ENCODE measurements at regions not wholly inside any gene's neighbourhood (a gene's known extent, or its start where the extent isn't known, plus 50 kb on each side); places are given as distances from the start of the nearest gene placed in this dataset.

DNA sequence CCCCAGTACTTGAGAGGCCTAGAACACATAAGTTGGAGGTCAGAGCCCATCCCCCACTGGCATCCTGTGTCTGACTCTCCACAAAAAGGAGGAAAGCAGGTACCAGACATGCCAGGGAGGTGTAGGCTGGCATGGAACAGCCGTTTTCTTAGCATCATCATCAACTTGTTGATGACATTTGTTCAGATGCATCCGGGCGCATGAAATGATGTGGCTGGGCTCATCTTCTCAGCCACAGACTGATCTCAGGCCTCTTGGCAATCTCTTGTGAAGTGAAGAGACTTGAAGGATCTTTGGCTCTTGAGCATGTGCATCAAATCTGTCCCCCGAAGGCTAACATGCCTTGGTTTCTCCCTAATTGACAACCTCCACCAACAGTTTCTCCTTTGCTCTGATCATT lies 243.3 kb downstream of the TSN start:
- no peak for DNase-seq (ENCODE audit: low spot score)

GRCh38 chr2:121999264-121999663 lies 243.8 kb downstream of the TSN start:
- intact Hi-C loops (cut with DNase I): no loop called here
- DNase-seq (ENCODE audit: low spot score): no peak

More for the DNA sequence above, 243.3 kb downstream of the TSN start:
- intact Hi-C loops (cut with DNase I): no loop called here

- no peak for DNase-seq (ENCODE audit: low spot score)
- intact Hi-C loops (cut with DNase I): no loop called here
Measured at GRCh38 chr2:122000556-122001340, 245.3 kb downstream of the TSN start.

- intact Hi-C loops (cut with DNase I): no loop called here
- DNase-seq (ENCODE audit: low spot score): no peak
Measured at GRCh38 chr2:122001441-122001874, 246.0 kb downstream of the TSN start.

GRCh38 chr2:122003196-122003940 lies 247.9 kb downstream of the TSN start:
- intact Hi-C loops (cut with DNase I): no loop called here
- no peak for DNase-seq (ENCODE audit: low spot score)

- intact Hi-C loops (cut with DNase I): no loop called here
- DNase-seq (ENCODE audit: low spot score): no peak
Measured at GRCh38 chr2:122007126-122007525, 251.7 kb downstream of the TSN start.

- no peak for DNase-seq (ENCODE audit: low spot score)
- intact Hi-C loops (cut with DNase I): no loop called here
Measured at GRCh38 chr2:122007577-122007976, 252.1 kb downstream of the TSN start.

- DNase-seq (ENCODE audit: low spot score): no peak
- intact Hi-C loops (cut with DNase I): loop anchor here in 1 of 2 donors (2.0 kb wide), 1 partner anchor 45 kb away; no protein-coding TSS in a partner anchor
Measured at GRCh38 chr2:122009561-122009960, 254.1 kb downstream of the TSN start.

DNA sequence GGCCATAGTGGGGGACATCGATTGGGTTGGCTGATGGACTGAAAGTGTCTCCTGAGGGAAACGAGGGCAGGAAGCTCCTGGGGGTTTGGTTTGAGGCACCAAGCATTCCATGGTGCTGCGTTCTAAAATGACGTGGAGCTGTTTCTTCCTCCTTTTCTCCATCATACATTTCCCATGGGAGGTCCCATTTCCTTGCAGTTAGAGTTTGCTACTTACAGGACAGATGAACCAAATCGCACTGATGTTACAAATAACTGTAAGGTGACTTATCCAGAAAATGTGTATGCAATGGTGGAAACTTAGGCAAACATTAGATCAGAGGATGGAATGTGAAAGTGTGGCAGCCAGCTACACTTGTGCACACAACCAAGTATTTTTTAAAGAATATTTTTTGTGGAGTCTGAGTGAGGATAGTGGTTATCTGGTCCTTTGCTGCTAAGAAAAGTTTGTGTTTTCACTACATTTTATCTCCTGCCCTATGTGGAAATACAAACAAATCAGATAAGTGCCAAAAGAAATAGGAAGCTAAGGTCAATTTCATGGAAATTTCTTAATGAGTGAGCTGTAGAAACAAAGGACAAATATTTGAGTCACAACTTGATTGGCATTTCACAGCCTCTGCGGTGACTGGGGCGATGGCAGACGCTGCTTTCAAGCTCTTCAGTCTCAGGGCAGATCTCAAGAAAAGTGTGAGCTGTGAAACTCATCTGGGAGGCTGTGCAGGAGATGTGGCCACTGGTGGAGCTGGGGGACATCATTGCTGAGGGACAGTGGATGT lies 256.2 kb downstream of the TSN start:
- intact Hi-C loops (cut with DNase I): no loop called here
- no peak for DNase-seq (ENCODE audit: low spot score)

DNA sequence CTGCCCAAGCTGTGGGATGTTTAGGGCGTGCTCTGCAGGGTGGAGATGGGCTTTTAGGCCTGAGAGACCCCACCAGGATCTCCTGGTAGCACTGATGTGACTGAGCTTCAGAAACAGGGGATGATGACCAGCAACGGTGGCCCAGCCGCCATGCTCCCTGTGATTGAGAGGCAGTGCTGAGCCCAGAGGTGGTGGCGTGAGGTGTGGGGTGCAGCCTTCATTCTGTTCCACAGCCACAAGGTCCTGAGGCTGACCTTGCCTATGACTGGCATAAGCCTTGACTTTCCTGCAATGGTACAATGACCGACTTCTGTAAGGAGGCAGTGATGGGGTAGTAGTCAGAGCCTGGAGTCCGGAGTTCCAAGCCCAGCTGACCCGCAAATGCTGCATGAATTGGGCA lies 263.3 kb downstream of the TSN start:
- DNase-seq (ENCODE audit: low spot score): no peak
- intact Hi-C loops (cut with DNase I): loop anchor here in 1 of 2 donors (5.0 kb wide), 1 partner anchor 1669 kb away; no protein-coding TSS in a partner anchor

- intact Hi-C loops (cut with DNase I): loop anchor here in 1 of 2 donors (5.0 kb wide), 1 partner anchor 1668 kb away; no protein-coding TSS in a partner anchor
- DNase-seq (ENCODE audit: low spot score): no peak
Measured at GRCh38 chr2:122019724-122020123, 264.3 kb downstream of the TSN start.

DNA sequence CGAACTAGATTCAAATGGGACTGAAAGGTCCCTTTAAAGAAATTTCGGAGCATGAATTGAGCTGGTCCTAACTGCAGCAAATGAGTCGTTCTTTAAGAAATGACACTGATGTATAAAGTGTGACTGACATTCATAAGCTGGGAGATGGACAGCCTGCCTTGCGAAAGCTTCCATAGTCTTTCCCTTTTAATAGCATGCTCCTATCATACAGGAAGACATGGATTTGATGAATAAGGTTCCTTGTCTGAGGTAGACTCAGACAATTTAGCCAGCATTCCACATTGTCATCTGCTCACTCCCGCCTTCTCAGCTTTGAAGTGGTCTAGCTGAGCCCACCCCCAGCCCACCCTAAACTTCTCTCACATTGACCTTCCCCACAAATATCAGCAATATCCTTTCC lies 264.9 kb downstream of the TSN start:
- intact Hi-C loops (cut with DNase I): no loop called here
- DNase-seq (ENCODE audit: low spot score): no peak

DNA sequence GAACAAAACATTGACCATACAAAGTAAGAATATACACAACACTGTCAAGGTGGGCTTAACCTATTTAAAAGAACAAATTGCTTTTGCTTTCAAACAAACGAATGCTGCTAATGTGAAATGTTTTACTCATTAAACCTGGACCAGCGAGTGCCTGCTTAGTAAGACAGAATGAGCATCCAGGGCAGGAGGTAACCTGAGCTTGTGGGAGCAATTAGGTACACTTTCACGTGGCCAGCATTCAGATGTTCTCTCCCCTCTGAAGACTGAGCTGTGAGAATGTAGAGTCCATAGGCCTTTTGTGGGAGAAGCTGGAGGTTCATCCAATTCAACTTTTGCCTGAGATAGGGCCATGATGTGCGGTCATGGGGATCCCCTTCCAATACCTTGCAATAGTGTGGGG lies 266.5 kb downstream of the TSN start:
- DNase-seq (ENCODE audit: low spot score): no peak
- intact Hi-C loops (cut with DNase I): no loop called here

GRCh38 chr2:122022531-122022930 lies 267.1 kb downstream of the TSN start:
- no peak for DNase-seq (ENCODE audit: low spot score)
- intact Hi-C loops (cut with DNase I): no loop called here

DNA sequence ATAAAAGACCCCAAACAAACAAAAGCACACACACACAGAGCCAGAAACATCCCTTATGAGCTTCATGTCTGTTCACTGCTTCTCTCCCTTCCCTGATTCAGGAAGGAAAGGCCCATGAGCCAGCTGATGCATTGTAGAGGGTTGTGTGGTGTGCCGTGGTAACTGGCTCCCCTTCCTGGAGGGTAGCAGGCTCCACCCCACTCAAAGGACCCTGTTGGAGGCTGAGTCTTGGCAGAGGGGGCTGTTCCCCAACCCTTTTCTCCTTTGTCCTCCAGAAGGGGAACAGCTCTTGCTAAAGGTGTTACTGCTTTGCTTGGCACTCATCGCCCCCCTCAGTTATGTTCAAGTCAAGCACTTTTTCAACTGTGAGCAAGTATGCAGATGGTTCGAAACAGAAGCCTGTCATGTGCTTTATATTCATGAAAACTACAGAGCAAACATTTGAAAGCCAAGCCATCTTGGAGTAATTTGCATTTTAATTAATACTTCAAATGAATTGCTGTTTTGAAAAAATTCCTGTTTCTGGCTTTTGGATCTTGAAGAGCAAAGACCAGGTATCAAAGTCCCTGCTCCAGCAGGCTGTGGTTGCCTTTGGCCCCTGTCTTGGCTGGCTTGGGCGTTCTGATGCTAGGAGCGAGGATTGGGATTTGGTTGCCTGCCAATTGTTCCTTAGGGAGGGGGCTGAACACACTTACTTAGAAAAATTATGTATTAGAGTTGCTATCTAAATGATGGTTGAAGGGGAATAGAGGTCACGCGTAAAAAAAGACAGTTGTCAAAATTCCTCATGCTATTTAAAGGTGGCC lies 267.8 kb downstream of the TSN start:
- intact Hi-C loops (cut with DNase I): no loop called here

DNA sequence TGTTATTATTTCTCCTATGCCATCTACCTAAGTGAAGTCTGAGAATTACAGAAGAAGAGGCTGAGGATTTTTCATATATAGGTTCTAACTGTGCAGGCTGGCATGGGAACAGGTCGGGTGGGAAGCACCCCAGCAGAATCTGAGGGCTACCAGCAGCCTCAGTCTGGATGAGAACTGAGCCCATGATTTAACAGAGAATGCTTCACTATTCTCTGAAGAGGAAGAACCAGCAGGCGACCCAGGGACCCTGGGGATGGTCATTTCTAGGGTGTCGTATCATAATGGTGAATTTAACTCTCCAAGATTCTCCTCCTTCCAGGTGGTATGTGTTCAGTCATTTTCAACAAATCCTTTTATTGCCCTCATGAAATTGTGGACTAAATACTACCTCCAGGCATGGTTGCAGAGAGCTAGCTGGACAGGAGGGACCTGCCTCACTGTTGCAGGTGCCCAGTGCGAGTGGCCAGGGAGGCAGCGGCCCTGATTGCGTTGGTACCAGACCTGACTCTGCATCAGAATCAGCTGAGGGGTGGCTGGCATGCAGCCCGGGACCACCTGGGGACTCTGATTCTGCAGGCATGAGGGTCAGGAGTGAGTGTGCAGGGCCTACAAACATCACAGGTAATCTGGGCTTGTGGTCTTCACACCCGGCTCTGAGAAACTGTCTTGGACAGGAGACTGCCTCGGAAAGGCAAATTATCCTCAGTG lies 272.2 kb downstream of the TSN start:
- intact Hi-C loops (cut with DNase I): no loop called here
- no peak for DNase-seq (ENCODE audit: low spot score)

More for the DNA sequence above, 267.8 kb downstream of the TSN start:
- no peak for DNase-seq (ENCODE audit: low spot score)

GRCh38 chr2:122028371-122029100 lies 273.1 kb downstream of the TSN start:
- intact Hi-C loops (cut with DNase I): no loop called here
- no peak for DNase-seq (ENCODE audit: low spot score)

DNA sequence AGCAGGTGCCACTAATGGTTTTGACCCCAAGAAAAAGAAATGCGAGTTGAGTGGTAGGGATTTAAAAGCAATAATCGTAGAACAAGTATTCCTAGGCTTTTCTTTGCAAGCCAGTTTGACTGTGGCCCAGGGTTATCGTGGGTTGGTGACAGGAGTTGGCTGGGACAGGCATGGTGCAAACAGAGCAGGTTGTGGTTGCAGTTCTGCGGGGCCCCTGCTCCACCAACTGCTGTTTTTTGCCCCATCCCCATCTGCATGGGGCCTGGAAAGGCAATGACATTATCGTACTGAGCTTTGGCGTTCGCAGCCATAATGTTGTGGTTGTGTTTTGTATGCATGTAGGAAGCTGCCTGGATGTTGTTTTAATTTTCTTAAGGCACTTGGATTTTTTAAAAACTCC lies 274.0 kb downstream of the TSN start:
- intact Hi-C loops (cut with DNase I): no loop called here
- no peak for DNase-seq (ENCODE audit: low spot score)

All from posterior vena cava (tissue), 2 donors.